HT-29 (cell line): ENCODE measurements at regions not wholly inside any gene's neighbourhood (a gene's known extent, or its start where the extent isn't known, plus 50 kb on each side); places are given as distances from the start of the nearest gene placed in this dataset.

ENCODE experiments used
- DNase-seq: peaks from one replicate; pipeline ENCODE4 v3.0.0-alpha.2; 2015; ENCODE audit warnings: low spot score

- no peak for DNase-seq
Observed at GRCh38 chr5:176711883-176712282, 64.6 kb downstream of the TSPAN17 start.

DNA sequence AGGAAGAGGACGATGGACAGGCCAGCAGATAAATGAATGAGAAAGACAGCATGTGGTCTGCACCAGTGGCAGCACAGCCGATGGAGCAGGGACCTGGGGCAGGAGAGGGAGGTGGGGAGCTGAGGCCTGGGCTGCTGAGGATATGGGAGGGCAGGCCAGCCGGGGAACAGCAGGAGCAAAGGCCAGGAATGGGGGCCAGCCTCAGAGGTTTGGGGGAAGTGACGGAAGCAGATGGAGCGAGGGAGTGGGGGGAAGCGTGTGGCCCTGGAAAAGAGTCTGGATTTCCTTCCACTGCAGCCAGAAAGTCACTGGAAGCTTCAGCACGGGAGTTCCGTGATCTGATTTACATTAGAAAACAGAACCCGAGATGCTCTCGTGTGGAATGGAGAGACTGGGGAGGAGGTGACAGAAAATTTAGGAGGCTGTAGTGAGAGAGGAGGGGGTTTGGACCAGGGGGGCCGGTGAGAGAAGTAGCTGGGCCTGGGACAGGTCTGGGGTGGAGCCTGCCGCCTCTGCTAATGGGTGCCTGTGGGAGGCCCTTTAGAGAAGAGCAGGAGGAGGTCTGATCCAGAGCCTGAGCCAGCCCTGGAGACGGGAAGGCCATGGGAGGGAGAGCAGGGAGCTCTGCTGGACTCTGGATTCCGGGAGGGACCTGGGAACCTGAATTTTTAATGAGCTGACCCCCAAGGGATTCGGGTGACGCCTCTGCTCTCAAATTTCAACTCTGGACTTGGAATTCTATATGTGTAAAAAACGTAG lies 65.4 kb downstream of the TSPAN17 start:
- no peak for DNase-seq

- DNase-seq: no peak
Observed at GRCh38 chr5:176713409-176713808, 66.1 kb downstream of the TSPAN17 start.

GRCh38 chr5:176714067-176714466 lies 66.8 kb downstream of the TSPAN17 start:
- no peak for DNase-seq

DNA sequence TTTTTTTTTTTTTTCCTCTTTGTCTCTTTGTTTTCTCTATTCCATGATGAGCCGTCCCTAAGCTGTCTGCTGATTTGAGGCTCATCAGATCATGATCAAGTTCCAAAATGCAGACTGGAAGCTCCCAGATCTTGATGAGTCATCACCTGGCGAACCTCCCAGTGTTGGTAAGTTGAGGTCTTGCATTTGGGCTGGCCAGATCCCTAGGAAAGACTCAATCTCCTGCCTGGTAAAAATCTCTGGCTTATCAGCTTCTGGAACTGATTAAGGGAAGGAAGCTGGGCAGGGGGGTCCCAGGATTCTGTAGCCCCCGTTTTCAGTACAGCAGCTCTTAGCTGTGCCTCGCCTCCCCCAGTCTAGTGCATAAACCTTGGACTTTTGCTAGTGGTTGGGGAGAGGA lies 69.0 kb downstream of the TSPAN17 start:
- DNase-seq: no peak

DNA sequence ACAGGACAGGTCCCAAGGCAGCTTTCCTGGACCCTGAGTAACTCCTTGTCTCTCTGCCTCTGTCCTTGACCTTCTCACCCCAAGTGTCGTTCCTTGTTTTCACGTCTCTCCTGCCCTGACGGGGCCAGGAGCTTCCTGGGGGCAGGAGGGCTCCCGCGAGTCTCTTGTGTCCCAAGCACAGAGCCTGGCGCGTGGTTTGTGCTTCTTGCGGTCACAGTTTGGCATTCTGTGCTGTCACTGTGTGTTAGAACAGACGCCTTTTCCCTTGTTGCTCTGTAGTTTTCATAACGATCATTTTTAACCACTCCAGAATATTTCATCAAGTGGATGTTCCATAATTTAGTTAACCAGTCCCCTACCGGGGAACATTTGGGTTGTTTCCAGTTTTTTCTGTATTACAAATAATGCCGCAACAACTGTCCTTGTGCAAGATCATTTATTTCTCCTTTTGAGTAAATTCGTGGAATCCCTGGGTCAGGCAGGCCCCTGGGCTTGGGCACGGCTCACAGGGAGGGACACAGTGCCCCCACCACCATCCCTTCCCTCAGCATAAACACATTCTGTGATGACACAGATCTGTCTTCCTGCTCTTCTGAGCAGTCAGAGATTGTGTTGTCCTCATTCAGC lies 71.9 kb downstream of the TSPAN17 start:
- DNase-seq: no peak

- DNase-seq: no peak
Observed at GRCh38 chr5:176721509-176721908, 74.2 kb downstream of the TSPAN17 start.

DNA sequence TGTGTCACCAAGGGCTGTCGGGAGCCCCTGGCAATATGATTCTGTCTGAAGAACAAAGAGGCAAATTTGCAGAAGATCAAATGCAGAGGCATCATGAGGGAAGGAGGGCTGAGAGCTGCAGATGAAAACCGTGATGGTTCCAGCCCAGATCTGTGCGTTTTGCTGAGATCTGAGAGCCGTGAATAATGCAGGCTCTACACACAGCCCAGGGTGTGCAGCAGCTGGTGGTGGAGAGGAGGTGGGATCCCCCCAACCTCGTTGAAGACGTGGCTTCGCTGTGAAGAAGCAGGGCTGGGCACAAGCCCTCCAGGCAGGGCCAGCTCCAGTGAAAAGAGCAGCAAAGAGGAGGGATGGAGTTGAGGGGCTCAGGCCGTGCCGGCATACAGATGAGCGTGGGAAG lies 75.5 kb downstream of the TSPAN17 start:
- DNase-seq: no peak

- no peak for DNase-seq
Observed at GRCh38 chr5:176723440-176723839, 76.2 kb downstream of the TSPAN17 start.

DNA sequence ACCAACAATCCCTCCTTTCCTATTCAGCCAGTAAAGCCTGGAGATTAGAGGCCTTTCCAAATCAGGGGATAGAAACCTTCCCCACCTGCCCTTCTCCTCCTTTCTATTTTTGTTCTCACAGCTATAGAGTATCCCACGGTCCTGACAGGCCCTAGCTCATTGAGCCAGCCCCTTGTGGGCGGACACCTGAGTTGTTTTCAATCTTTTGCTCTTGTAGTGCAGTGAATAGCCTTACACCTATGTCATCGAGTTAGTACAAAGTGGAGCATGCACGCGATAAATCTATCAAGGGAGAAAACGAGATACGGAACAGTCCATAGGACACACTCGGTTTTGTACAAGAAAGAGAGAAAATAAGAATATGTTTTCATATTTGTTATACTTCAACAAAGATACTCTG lies 77.2 kb downstream of the TSPAN17 start:
- peak; percentile 18 for DNase-seq

- no peak for DNase-seq
Observed at GRCh38 chr5:176725521-176726280, 78.4 kb downstream of the TSPAN17 start.

DNA sequence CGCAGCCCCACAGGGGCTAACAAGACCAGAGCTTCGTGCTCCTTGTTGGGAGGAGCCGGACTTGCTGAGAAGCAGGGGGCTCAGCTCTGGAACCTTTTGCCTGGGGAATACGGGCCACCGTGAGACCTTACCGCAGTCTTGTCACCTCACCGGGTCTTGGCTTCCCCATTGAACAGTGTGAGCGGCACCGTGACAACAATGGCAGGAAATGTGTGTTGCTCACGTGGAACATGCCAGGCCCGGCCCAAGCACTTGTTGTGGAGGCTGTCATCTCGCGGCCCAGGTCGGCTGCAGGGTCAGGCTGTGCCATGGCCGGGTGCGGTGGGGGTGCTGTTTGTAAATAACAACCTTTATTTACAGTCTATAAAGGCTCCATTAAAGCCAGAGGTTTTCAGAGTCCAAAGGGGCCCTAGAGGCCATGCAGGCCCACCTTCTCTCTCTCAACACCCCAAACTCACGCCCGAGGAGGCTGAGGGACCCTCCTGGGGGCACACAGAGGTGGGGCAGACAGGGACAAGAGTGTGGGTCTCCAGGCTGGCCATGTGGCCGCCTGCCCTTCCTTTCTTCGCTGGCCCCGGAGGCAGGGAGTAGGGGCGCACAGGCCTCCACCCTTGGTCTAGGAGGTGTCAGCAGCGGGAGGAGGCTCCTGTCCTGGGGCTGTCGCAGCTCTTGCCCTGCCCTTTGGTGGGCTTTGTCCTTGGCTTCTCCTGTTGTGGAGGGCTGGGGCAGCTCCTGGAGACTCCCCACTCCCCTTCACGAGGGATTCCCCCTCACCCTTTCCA lies 79.7 kb downstream of the TSPAN17 start:
- no peak for DNase-seq

DNA sequence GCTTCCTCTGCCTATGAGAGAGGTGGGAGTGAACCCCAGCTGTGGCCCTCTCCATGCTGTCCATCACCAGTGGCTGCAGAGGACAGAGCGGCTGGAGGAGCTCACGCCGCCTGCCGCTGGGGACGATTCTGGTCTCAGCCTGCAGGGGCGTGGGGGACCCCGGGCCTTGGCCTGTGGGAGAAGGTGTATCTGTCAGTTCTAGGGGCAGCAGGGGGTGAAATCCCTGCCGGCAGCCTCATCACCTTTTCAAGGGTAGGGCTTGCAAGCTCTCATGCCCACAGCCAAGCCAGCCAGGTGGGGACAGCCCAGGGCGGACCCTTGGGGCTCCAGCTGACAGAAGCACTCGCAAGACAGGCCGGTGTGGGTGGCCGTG lies 80.2 kb downstream of the TSPAN17 start:
- DNase-seq: no peak

- no peak for DNase-seq
Observed at GRCh38 chr5:176727983-176728675, 80.8 kb downstream of the TSPAN17 start.

DNA sequence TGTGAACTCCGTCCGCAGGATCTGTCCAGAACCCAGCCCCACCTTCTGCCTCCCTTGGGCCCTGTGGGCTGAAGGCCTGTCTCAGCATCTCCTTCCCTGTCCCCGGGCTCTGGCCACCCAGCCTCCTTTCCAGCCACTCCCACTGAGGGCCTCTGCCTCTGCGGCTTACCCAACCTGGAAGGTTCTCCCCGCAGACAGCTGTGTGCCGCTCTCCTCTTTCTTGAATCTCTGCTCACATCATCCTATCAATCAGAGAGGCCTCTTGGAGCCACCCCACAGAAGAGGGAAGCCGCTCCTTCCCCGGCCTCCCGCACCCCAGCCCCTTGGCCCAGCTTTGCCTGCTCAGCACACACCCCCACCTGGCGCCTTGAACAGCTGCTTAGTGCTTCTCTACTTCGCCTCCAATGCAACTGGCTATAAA lies 81.5 kb upstream of the UNC5A start:
- DNase-seq: no peak

- DNase-seq: no peak
Observed at GRCh38 chr5:176730815-176731475, 79.4 kb upstream of the UNC5A start.

DNA sequence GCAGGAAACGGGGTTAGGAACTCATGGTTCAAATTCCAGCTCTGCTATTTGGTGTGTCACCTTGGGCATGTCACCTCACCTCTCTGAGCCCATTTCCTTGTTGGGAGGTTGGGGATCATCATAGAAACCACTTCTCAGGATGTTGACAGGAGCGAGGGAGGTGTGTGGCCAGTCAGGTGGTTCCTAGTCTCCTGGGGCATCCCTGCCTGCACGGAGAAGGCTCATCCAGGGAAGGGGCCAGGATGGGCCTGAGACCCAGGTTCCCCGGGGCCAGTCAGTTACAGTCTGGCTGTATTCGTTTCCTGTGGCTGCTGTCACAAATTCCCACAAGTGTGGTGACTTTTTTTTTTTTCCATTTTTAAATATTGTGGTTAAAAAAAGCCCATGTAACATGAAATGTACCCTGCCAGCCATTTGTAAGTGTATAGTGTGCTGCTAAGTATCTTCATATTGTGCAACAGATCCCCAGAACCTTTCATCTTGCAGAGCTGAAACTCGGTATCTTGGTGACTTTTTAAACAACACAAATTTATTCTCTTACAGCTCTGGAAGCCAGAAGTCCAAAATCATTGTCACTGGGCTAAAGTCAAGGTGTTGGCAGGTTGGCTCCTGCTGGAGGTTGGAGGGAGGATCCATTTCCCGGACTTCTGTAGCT lies 78.7 kb upstream of the UNC5A start:
- DNase-seq: no peak

GRCh38 chr5:176732306-176732705 lies 78.1 kb upstream of the UNC5A start:
- no peak for DNase-seq

GRCh38 chr5:176732736-176733405 lies 77.5 kb upstream of the UNC5A start:
- DNase-seq: no peak
